GM18502 (cell line): ENCODE measurements at regions not wholly inside any gene's neighbourhood (a gene's known extent, or its start where the extent isn't known, plus 50 kb on each side); places are given as distances from the start of the nearest gene placed in this dataset.
"Not testable (repeated sequence)": the region's sequence is repeated elsewhere in the genome, so short reads cannot be mapped to it uniquely, and the experiment has no call there.

Experiments used
- ATAC-seq: cut with Tn5 transposase; IDR thresholded peaks from one replicate; pipeline ENCODE4 v1.9.1; 2021; ENCODE audit warnings: mild to moderate bottlenecking; ENCODE audit not compliant: unreplicated experiment, poor library complexity

- ATAC-seq: no peak
These were observed 127.9 kb downstream of the GLUL start for GRCh38 chr1:182263706-182264105.

DNA sequence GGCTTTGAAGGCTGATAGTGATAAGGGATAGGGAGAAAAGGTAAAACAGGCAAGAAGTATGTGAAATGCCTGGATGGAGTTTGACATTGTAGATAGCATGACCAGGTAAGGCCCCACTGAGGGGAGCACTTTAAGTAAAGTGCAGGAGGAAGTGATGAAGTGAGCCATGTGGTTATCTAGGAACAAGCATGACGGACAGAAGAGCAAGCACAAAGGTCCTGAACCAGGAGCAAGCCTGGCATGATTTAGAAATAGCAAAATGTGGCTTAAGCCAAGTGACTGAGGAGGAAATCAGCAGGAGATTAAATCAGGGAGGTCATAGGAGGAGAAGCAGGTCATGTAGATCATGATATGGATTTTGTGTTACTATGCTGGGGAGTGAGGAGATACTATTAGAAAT, 129.2 kb downstream of the GLUL start:
- no peak for ATAC-seq

DNA sequence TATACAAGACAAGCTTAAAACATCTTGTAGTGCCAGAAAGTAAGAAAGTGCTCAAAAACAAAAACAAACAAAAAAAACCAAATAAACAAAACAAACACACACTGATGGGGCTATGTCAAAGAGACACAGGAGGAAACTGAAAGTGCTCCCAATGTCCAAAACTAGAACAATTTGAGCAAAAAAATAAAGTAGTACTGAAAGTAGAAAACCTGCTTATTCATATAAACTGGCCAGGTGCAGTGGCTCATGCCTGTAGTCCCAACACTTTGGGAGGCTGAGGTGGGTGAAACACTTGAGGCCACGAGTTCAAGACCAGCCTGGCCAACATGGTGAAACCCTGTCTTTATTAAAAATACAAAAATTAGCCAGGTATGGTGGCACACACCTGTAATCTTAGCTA, 129.9 kb downstream of the GLUL start:
- no peak for ATAC-seq

DNA sequence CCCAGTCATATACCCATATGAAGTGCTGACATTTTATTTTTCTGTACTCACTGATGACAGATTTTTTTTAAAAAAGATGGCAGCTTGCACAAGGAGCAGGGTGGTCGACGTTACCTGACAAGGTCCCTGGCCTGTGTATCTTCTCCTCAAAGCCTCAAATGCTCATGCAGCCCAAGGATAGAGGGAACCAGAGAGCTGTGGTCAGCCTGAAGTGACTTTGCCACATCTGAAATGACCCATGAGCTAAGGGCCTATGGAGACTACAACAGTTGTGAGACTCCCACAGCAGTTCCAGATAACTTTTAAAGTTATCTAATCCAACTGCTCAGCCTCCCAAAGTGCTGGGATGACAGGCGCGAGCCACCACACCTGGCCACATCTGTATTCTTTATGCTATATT, 131.1 kb downstream of the GLUL start:
- no peak for ATAC-seq

DNA sequence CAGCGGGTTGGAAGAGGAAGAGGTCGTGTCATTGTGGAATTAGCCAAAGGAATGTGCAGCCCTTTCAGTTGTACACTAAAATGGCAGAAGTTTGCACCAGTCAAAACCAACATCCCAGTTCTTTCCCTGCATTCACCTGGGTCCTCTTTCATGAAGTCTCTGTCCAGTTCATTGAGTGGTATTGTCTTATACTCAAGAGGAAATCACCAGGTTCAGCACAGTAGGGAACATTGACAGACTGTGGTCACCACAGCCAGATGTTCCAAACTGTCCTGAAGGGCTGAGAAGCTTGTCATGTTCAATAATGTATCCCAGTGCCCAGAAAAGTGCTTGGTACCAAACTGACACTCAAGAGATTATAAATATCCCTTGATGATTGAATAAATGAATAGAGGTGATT, 131.6 kb downstream of the GLUL start:
- no peak for ATAC-seq

GRCh38 chr1:182259229-182259872, 132.2 kb downstream of the GLUL start:
- peak; percentile 77 for ATAC-seq

DNA sequence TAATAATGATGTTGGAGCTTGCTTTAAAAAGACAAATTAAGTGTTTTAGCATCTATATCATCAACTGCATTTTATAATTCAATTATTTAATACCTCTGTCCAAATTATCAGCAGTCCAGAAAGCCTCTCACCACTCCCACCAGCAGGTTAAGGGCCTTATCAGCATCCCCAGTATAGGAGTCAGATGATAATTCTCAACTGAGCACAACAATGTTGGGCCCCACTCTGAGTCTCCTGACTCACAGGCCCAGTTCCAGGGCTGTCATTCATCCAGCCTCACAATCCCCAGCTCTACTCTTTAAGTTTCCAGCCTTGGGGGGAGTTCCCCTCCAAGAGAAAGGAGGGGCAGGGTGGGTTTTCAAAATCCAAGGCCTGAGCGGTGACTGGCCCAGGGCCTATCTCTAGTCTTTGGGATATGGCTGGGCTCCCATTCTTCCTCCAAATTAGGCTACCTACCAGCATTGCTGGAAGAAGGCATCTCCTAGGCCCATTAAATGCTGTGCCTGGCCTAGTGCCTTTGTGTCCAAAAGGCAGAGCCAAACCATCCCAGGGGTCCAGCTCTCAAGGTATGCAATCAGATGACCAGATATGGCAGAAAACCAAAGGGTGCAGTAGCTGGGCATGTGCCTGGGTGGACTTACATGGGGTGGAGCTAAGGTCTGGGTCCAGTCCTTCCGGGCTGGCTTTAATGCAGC, 134.1 kb downstream of the GLUL start:
- no peak for ATAC-seq

GRCh38 chr1:182256931-182257330, 134.7 kb downstream of the GLUL start:
- ATAC-seq: no peak

DNA sequence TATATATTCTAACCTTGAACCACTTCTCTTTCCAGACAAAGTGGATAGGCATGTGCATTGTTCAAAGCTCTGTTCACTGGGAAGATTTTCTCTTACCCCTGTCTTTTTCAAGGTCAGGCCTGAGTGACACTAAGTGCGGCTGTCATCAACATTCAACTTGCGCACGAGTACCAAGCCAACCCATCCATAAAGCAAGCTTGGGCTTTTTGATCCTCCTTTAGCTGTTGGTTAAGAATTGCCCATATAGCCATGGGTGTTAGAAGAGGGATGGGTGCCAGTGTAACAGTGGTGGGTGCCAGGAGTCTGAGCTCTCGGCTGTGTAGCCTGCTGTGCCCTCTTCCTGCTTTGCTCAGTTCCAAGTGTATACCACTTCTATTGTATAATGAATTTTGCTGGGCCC, 136.1 kb downstream of the GLUL start:
- no peak for ATAC-seq

DNA sequence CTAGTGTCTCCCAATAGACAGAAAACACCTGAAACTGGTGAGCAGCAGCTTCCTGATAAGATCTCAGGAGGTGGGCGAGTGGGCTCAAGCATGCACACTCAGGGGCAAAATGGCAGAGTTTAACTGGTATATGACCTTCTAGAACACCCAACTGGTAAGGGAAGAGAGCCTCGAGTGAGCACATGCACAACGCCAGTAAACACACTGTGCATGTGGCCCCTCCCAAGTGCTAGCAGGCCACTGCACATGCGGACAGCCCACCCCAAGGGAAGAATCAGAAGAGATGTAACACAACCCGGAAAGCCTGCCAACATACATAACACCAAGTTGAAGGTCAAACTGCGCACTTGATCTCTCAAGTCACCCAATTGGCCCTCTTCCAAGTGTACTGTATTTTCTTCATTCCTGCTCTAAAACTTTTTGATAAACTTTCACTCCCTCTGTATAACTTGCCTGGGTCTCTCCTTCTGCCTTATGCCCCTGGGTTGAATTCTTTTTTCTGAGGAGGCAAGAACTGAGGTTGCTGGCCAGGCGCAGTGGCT, 138.2 kb downstream of the GLUL start:
- ATAC-seq: no peak

DNA sequence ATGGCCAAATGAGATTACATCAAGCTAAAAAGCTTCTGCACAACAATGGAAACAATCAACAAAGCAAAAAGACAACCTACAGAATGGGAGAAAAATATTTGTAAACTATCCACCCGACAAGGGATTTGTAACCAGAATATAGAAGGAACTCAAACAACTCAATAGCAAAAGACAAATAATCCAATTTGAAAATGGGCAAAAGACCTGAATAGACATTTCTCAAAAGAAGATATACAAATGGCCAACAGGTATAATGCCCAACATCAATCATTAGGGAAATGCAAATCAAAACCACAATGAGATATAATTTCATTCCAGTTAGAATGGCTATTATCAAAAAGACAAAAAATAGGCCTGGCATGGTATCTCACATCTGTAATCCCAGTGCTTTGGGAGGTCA, 140.0 kb downstream of the GLUL start:
- ATAC-seq: no peak

GRCh38 chr1:182249201-182249676, 142.4 kb downstream of the GLUL start:
- ATAC-seq: peak; percentile 92

DNA sequence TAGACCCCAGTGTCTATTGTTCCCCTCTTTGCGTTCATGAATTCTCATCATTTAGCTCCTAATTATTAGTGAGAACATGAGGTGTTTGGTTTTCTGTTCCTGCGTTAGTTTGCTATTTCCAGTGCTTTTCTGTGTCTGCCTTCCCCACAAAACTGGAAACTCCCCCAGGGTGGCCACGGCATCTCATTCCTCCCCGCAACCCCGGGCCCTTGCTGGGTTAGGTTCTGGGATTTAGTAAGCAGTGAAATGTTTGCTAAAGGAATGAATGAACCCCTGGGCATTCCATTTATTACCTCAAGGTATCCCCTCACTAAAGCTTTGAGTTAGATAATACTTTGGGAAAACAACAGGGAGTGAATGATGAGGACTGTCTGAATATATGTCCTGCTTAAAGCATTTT, 142.9 kb downstream of the GLUL start:
- ATAC-seq: peak; percentile 39

DNA sequence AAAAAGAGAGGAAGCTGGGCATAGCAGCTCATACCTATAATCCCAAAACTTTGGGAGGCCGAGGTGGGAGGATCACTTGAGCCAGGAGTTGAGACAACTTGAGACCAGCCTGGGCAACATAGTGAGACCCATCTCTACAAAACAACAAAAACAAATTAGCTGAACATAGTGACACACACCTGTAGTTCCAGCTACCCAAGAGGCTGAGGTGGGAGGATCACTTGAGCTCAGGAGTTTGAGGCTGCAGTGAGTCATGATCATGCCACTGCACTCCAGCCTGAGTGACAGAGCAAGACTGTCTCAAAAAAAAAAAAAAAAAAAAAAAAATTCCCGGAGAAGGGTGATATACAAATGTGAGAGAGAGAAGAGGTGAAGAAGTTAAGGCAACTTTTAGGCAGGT, 143.8 kb downstream of the GLUL start:
- not testable (repeated sequence) for ATAC-seq

- ATAC-seq: no peak
These were observed 144.8 kb downstream of the GLUL start for GRCh38 chr1:182246783-182247182.

- ATAC-seq: no peak
These were observed 146.6 kb downstream of the GLUL start for GRCh38 chr1:182245040-182245439.

GRCh38 chr1:182244451-182244850, 147.1 kb downstream of the GLUL start:
- ATAC-seq: no peak

GRCh38 chr1:182242641-182243040, 148.9 kb downstream of the GLUL start:
- ATAC-seq: no peak

DNA sequence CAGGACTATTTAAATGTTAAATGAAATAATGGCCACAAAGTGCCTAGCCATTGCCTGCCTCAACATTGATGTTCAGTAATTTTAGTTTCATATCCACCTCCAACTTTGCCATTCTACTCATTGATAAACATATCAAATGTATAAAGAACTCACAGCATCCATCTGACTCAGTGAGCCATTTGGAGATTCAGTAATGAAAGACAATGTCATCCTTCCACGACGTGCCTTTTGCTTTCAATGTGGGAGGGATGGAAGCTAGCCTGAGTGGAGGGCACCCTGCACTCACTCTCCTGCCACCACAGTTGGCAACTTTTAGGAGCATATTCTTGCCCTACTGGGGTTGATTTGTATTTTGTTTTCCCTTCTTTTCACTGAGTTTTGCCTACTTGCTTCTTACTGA, 151.5 kb downstream of the GLUL start:
- ATAC-seq: no peak

DNA sequence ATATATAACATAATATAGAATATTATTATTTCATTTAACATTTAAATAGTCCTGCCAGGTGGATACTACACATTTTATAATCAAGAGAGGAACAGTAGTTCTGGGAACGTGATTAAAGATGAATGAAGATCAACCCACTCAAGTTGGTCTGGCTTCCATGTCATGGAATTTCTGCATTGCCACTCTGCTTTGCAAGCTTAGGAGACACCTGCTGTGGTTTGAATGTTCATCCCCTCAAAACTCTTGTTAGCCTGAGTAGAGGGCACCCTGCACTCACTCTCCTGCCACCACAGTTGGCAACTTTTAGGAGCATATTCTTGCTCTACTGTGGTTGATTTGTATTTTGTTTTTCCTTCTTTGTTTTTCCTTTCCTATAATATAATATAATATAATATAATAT, 153.2 kb downstream of the GLUL start:
- no peak for ATAC-seq

- ATAC-seq: no peak
These were observed 154.3 kb downstream of the GLUL start for GRCh38 chr1:182237329-182237728.

GRCh38 chr1:182236651-182237077, 154.9 kb downstream of the GLUL start:
- no peak for ATAC-seq
